GM19099 (cell line): ENCODE measurements at regions not wholly inside any gene's neighbourhood (a gene's known extent, or its start where the extent isn't known, plus 50 kb on each side); places are given as distances from the start of the nearest gene placed in this dataset.

Experiments
- POLR2A ChIP-seq: IDR thresholded peaks from 3 replicates; pipeline ENCODE4 v1.6.1; 2011; ENCODE audit warnings: low read depth; ENCODE audit not compliant: insufficient read length; ENCODE audit errors: extremely low read depth

GRCh38 chr3:137525471-137525870, 238.6 kb upstream of the SOX14 start:
- TF ChIP-seq POLR2A: no peak

GRCh38 chr3:137542049-137542448, 222.1 kb upstream of the SOX14 start:
- no peak for TF ChIP-seq POLR2A

- no peak for TF ChIP-seq POLR2A
Observed at GRCh38 chr3:137554242-137554641, 209.9 kb upstream of the SOX14 start.

- no peak for TF ChIP-seq POLR2A
Observed at GRCh38 chr3:137568880-137569279, 195.2 kb upstream of the SOX14 start.

GRCh38 chr3:137572931-137573330, 191.2 kb upstream of the SOX14 start:
- no peak for TF ChIP-seq POLR2A

GRCh38 chr3:137582484-137582883, 181.6 kb upstream of the SOX14 start:
- TF ChIP-seq POLR2A: no peak

- no peak for TF ChIP-seq POLR2A
Observed at GRCh38 chr3:137583256-137583655, 180.9 kb upstream of the SOX14 start.

- no peak for TF ChIP-seq POLR2A
Observed at GRCh38 chr3:137588871-137589270, 175.2 kb upstream of the SOX14 start.

- TF ChIP-seq POLR2A: no peak
Observed at GRCh38 chr3:137610723-137611122, 153.4 kb upstream of the SOX14 start.

- no peak for TF ChIP-seq POLR2A
Observed at GRCh38 chr3:137612291-137612690, 151.8 kb upstream of the SOX14 start.

GRCh38 chr3:137615659-137616418, 148.3 kb upstream of the SOX14 start:
- TF ChIP-seq POLR2A: no peak

GRCh38 chr3:137641879-137642704, 122.0 kb upstream of the SOX14 start:
- no peak for TF ChIP-seq POLR2A

- no peak for TF ChIP-seq POLR2A
Observed at GRCh38 chr3:137642831-137643230, 121.3 kb upstream of the SOX14 start.

- TF ChIP-seq POLR2A: no peak
Observed at GRCh38 chr3:137647179-137647578, 116.9 kb upstream of the SOX14 start.

GRCh38 chr3:137669519-137670060, 94.5 kb upstream of the SOX14 start:
- no peak for TF ChIP-seq POLR2A

GRCh38 chr3:137687181-137687879, 76.8 kb upstream of the SOX14 start:
- TF ChIP-seq POLR2A: no peak

- no peak for TF ChIP-seq POLR2A
Observed at GRCh38 chr3:137692803-137693431, 71.2 kb upstream of the SOX14 start.
